K562 (cell line): ENCODE measurements at regions not wholly inside any gene's neighbourhood (a gene's known extent, or its start where the extent isn't known, plus 50 kb on each side); places are given as distances from the start of the nearest gene placed in this dataset.
A peak's percentile ranks its signal among the peaks of the same experiment; 100 is the strongest.

Experiments used
- ATAC-seq: fragments of 200-7000 bp; cut with Tn5 transposase; 3 replicates; pipeline ENCODE4 v1.9.1; 2020; ENCODE audit warnings: moderate library complexity
- BruUV-seq: library from RNA; stranded (reverse); fragments of 400-500 nt; replicated peaks from 2 replicates; lab custom pipeline; 2021; lab: Mats Ljungman, UMichigan
- CTCF ChIA-PET: fragments of 300-600 bp; formaldehyde crosslinking; extraction: SDS; loops from one replicate; lab custom pipeline; 2021; ENCODE audit warnings: low intra/inter-chr PET ratio; lab: Yijun Ruan, JAX
- POLR2A ChIA-PET: fragments of 300-600, 350-650 bp; sonication (Branson Sonifier 250); formaldehyde crosslinking; extraction: SDS; loops from one replicate; lab custom pipeline; 2021; ENCODE audit warnings: antibody characterized with exemption, inconsistent platforms; lab: Yijun Ruan, JAX
- DNase-seq, 4 experiments: peaks; one replicate each; pipeline versions ENCODE4 v3.0.0 to v3.0.0-alpha.2; 2011 to 2018; ENCODE audit warnings: low spot score in 3 of 4, mixed read lengths in 3 of 4; ENCODE audit errors: extremely low read depth in 1 of 4
- FAIRE-seq: peaks from 2 replicates; lab custom pipeline; 2011; peaks lifted over from hg19 to GRCh38; lab: Jason Lieb, UNC
- H2AFZ ChIP-seq: 2 replicates; pipeline ENCODE4 v1.6.0; 2011; ENCODE audit warnings: low read depth, low read length, control low read depth, inconsistent platforms
- H3K27ac ChIP-seq: fragments of 200-600 bp; 3 replicates; pipeline ENCODE4 v1.8.0; 2011; ENCODE audit warnings: low read depth, mild to moderate bottlenecking, control low read depth, inconsistent platforms, low read length, moderate library complexity, mixed read lengths; ENCODE audit errors: extremely low read depth
- H3K27me3 ChIP-seq, 2 experiments: fragments of 300-600 bp in 1 of 2; 2 replicates in 1 of 2; 3 replicates in 1 of 2; pipeline versions ENCODE4 v1.6.0 to v1.8.0; 2011; ENCODE audit warnings: inconsistent platforms in 2 of 2, low read length in 2 of 2, mild to moderate bottlenecking in 1 of 2, mixed read lengths in 1 of 2, moderate library complexity in 1 of 2; ENCODE audit not compliant: control insufficient read depth in 2 of 2, insufficient read depth in 2 of 2
- H3K36me3 ChIP-seq: fragments of 300-600 bp; 3 replicates; pipeline ENCODE4 v1.8.0; 2011; ENCODE audit warnings: mild to moderate bottlenecking, low read length, inconsistent platforms; ENCODE audit not compliant: control insufficient read depth, insufficient read depth
- H3K4me1 ChIP-seq, 2 experiments: fragments of 200-600 bp in 1 of 2; replicated peaks in 1 of 2; 2 replicates in 1 of 2; 3 replicates in 1 of 2; pipeline versions ENCODE4 v1.5.1 to v1.8.0; 2011; ENCODE audit warnings: inconsistent platforms in 2 of 2, low read length in 2 of 2, mild to moderate bottlenecking in 1 of 2, mixed read lengths in 1 of 2, moderate library complexity in 1 of 2; ENCODE audit not compliant: control insufficient read depth in 2 of 2, insufficient read depth in 2 of 2
- H3K4me2 ChIP-seq: 2 replicates; pipeline ENCODE4 v1.6.1; 2011; ENCODE audit warnings: low read length, control low read depth, inconsistent platforms, mixed read lengths; ENCODE audit not compliant: insufficient read depth
- H3K4me3 ChIP-seq: fragments of 200-600 bp; sonication (generic), shearing (Covaris generic); 2 replicates; pipeline ENCODE4 v1.5.1; 2016; ENCODE audit warnings: control low read depth, inconsistent platforms
- H3K79me2 ChIP-seq: fragments of 200-600 bp; 3 replicates; pipeline ENCODE4 v1.8.0; 2011; ENCODE audit warnings: low read length, inconsistent platforms; ENCODE audit not compliant: control insufficient read depth, insufficient read depth
- H3K9ac ChIP-seq, 2 experiments: 2 replicates each; pipeline versions ENCODE4 v1.6.0 to v1.6.1; 2011; ENCODE audit warnings: low read depth in 2 of 2, low read length in 2 of 2, control low read depth in 1 of 2, inconsistent platforms in 1 of 2, mild to moderate bottlenecking in 1 of 2, mixed read lengths in 1 of 2; ENCODE audit not compliant: insufficient read depth in 1 of 2
- H3K9me1 ChIP-seq: one replicate; pipeline ENCODE4 v1.6.0; 2011; ENCODE audit warnings: inconsistent platforms, mild to moderate bottlenecking, low read length, moderate library complexity; ENCODE audit not compliant: control insufficient read depth, insufficient read depth
- H3K9me3 ChIP-seq: replicated peaks from 2 replicates; pipeline ENCODE4 v1.5.1; 2011; ENCODE audit warnings: low read depth, low read length, inconsistent platforms; ENCODE audit not compliant: control insufficient read depth, insufficient read depth
- H4K20me1 ChIP-seq: replicated peaks from 2 replicates; pipeline ENCODE4 v1.6.1; 2011; ENCODE audit warnings: low read length, inconsistent platforms, mixed read lengths; ENCODE audit not compliant: control insufficient read depth, insufficient read depth
- CBX3 ChIP-seq, 2 experiments: IDR thresholded peaks; 1 replicate in 1 of 2; 2 replicates in 1 of 2; pipeline ENCODE4 v1.6.1; 2012; ENCODE audit warnings: inconsistent platforms in 2 of 2, low read length in 2 of 2, borderline replicate concordance in 1 of 2, control low read depth in 1 of 2
- EHMT2 ChIP-seq: fragments of 450-650 bp; IDR thresholded peaks from 2 replicates; pipeline ENCODE4 v1.6.1; 2018; ENCODE audit warnings: antibody characterized with exemption
- NBN ChIP-seq: fragments of 450-650 bp; IDR thresholded peaks from 2 replicates; pipeline ENCODE4 v1.6.1; 2016; ENCODE audit warnings: low read depth, mild to moderate bottlenecking
- NFIC ChIP-seq: fragments of 450-650 bp; IDR thresholded peaks from 2 replicates; pipeline ENCODE4 v1.6.1; 2017; ENCODE audit warnings: mild to moderate bottlenecking, inconsistent platforms
- TAF15 ChIP-seq: fragments of 200-400 bp; formaldehyde crosslinking; IDR thresholded peaks from 2 replicates; pipeline ENCODE4 v1.6.1; 2017; ENCODE audit warnings: mild to moderate bottlenecking, low read depth, low read length, moderate library complexity
- TRIM24 ChIP-seq, 2 experiments: fragments of 450-650 bp; IDR thresholded peaks; 2 replicates each; pipeline ENCODE4 v1.6.1; 2016
- TRIM28 ChIP-seq: fragments of 450-650 bp; IDR thresholded peaks from 2 replicates; pipeline ENCODE4 v1.6.1; 2017
- XRCC5 ChIP-seq: fragments of 200-400 bp; formaldehyde crosslinking; IDR thresholded peaks from 2 replicates; pipeline ENCODE4 v1.6.1; 2017; ENCODE audit warnings: low read depth, mild to moderate bottlenecking, low read length
- WGBS: fragments of 100-300 bp; shearing (Covaris generic); methylation state at CpG from one replicate; pipeline ENCODE4 v1.1.6; 2016; ENCODE audit warnings: low coverage, mixed read lengths; ENCODE audit not compliant: insufficient coverage; ENCODE audit errors: missing lambda C conversion rate; 5-methylcytosine and 5-hydroxymethylcytosine counted together
- in situ Hi-C: fragments of 300-500 bp; cut with MboI; formaldehyde crosslinking; loops from 4 replicates; pipeline ENCODE4 v1.15.0; 2018; ENCODE audit warnings: inconsistent platforms, mixed read lengths
- intact Hi-C: fragments of 100-400 bp; cut with micrococcal nuclease; formaldehyde crosslinking; loops from 2 replicates; pipeline ENCODE4 v1.14.2; 2022
- TF ChIP-seq, protein P1 (sequence below): fragments of 250-450 bp; sonication (Bioruptor Pico); IDR thresholded peaks from 2 replicates; pipeline ENCODE4 v1.5.0; 2021
- TF ChIP-seq, protein P2 (sequence below): fragments of 450-650 bp; IDR thresholded peaks from 2 replicates; pipeline ENCODE4 v1.6.1; 2017; ENCODE audit warnings: antibody characterized with exemption
- TF ChIP-seq, protein P3 (sequence below): fragments of 450-650 bp; formaldehyde crosslinking; IDR thresholded peaks from 2 replicates; pipeline ENCODE4 v1.4.0; 2022; ENCODE audit warnings: mild to moderate bottlenecking, moderate library complexity
- TF ChIP-seq, protein P4 (sequence below): fragments of 450-650 bp; IDR thresholded peaks from 2 replicates; pipeline ENCODE4 v1.6.1; 2016; ENCODE audit warnings: low read depth, mild to moderate bottlenecking, moderate library complexity

- Histone ChIP-seq H3K4me2 (no peak overlapping the region), H3K4me3 (no peak overlapping the region), H3K4me1 (peaks cover 28 to 52% of the 10 kb centered on the region in 2 experiments), H3K9me3 (no peaks in the 10 kb centered on the region; the same call in 1 of the 2 replicates), H3K9me1 (no peaks in the 10 kb centered on the region), H3K27ac (no peak overlapping the region), H2AFZ (no peak overlapping the region)
- CTCF ChIA-PET: no interaction called here
- no TSS peak for BruUV-seq
- POLR2A ChIA-PET: interaction anchor here (0.6 to 1.2 kb wide), 3 partner anchors 217 to 462 kb away, joined by 3 read pairs; no protein-coding TSS in a partner anchor
- FAIRE-seq (no peak), DNase-seq (no peak)
- TF ChIP-seq NBN (no peak), EHMT2 (no peak), TAF15 (no peak)
- TF ChIP-seq, protein P1, sequence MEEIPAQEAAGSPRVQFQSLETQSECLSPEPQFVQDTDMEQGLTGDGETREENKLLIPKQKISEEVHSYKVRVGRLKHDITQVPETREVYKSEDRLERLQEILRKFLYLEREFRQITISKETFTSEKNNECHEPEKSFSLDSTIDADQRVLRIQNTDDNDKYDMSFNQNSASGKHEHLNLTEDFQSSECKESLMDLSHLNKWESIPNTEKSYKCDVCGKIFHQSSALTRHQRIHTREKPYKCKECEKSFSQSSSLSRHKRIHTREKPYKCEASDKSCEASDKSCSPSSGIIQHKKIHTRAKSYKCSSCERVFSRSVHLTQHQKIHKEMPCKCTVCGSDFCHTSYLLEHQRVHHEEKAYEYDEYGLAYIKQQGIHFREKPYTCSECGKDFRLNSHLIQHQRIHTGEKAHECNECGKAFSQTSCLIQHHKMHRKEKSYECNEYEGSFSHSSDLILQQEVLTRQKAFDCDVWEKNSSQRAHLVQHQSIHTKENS (CRISPR knock-in tag): no peak
- TF ChIP-seq, all 486 proteins: peak for 0
- Histone ChIP-seq H4K20me1 (peaks cover 9% of the 10 kb centered on the region; the same call in 1 of the 2 replicates), H3K27me3 (no peaks in the 10 kb centered on the region; a peak in 1 of 5 replicates), H3K79me2 (peaks cover 4% of the 10 kb centered on the region; the same call in 2 of the 3 replicates), H3K36me3 (no peaks in the 10 kb centered on the region), H3K9ac (0 out of 4 replicates have a peak overlapping the region, but pooled peaks of 1 of the 2 experiments have one; percentile 10)
- in situ Hi-C loops (no loop called here), intact Hi-C loops (no loop called here)
- ATAC-seq: no peak
- WGBS: 98% methylated on average over 4 of the region's 4 CpGs
Measured at GRCh38 chr16:85350973-85351372, 238.7 kb upstream of the CIBAR2 start.

GRCh38 chr16:85353013-85353412 is 240.7 kb upstream of the CIBAR2 start:
- ATAC-seq (no peak), DNase-seq (no peak), FAIRE-seq (no peak)
- Histone ChIP-seq H3K36me3 (no peaks in the 10 kb centered on the region), H3K4me2 (no peak overlapping the region), H3K4me1 (peaks cover 34 to 65% of the 10 kb centered on the region in 2 experiments), H3K9me3 (no peaks in the 10 kb centered on the region; the same call in 1 of the 2 replicates), H2AFZ (no peak overlapping the region), H3K9ac (no peak overlapping the region), H3K9me1 (no peaks in the 10 kb centered on the region), H3K79me2 (peaks cover 8% of the 10 kb centered on the region; the same call in 2 of the 3 replicates), H3K4me3 (no peak overlapping the region), H3K27ac (no peak overlapping the region), H4K20me1 (peaks cover 3% of the 10 kb centered on the region; the same call in 1 of the 2 replicates), H3K27me3 (no peaks in the 10 kb centered on the region)
- intact Hi-C loops: no loop called here
- POLR2A ChIA-PET: interaction anchor here (0.6 to 1.5 kb wide), 4 partner anchors 42 to 267 kb away, joined by 3 to 7 read pairs (median 3); no protein-coding TSS in a partner anchor
- BruUV-seq: no TSS peak
- WGBS: 93% methylated on average over 10 of the region's 10 CpGs
- in situ Hi-C loops: no loop called here
- CTCF ChIA-PET: no interaction called here
- TF ChIP-seq, protein P2, sequence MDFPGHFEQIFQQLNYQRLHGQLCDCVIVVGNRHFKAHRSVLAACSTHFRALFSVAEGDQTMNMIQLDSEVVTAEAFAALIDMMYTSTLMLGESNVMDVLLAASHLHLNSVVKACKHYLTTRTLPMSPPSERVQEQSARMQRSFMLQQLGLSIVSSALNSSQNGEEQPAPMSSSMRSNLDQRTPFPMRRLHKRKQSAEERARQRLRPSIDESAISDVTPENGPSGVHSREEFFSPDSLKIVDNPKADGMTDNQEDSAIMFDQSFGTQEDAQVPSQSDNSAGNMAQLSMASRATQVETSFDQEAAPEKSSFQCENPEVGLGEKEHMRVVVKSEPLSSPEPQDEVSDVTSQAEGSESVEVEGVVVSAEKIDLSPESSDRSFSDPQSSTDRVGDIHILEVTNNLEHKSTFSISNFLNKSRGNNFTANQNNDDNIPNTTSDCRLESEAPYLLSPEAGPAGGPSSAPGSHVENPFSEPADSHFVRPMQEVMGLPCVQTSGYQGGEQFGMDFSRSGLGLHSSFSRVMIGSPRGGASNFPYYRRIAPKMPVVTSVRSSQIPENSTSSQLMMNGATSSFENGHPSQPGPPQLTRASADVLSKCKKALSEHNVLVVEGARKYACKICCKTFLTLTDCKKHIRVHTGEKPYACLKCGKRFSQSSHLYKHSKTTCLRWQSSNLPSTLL: no peak
- TF ChIP-seq TRIM28 (0 out of 2 replicates have a peak, but pooled peaks have one; percentile 18), NFIC (peak; percentile 47), XRCC5 (no peak), CBX3 (IDR thresholded peaks at IDR 0.05; ENCODE audit: borderline replicate concordance in 1 of 2, low read length in 2 of 2) (peak in 1 of 2 experiments; percentile 97; a peak in 2 of 3 replicates), TRIM24 (IDR thresholded peaks at IDR 0.05) (peak in 1 of 2 experiments; percentile 76; a peak in 1 of 4 replicates)
- TF ChIP-seq, protein P3, sequence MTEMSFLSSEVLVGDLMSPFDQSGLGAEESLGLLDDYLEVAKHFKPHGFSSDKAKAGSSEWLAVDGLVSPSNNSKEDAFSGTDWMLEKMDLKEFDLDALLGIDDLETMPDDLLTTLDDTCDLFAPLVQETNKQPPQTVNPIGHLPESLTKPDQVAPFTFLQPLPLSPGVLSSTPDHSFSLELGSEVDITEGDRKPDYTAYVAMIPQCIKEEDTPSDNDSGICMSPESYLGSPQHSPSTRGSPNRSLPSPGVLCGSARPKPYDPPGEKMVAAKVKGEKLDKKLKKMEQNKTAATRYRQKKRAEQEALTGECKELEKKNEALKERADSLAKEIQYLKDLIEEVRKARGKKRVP (CRISPR knock-in tag): no peak
- TF ChIP-seq, protein P4, sequence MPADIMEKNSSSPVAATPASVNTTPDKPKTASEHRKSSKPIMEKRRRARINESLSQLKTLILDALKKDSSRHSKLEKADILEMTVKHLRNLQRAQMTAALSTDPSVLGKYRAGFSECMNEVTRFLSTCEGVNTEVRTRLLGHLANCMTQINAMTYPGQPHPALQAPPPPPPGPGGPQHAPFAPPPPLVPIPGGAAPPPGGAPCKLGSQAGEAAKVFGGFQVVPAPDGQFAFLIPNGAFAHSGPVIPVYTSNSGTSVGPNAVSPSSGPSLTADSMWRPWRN: no peak
